ENCODE measurements at regions not wholly inside any gene's neighbourhood (a gene's known extent, or its start where the extent isn't known, plus 50 kb on each side); places are given as distances from the start of the nearest gene placed in this dataset.

DNA sequence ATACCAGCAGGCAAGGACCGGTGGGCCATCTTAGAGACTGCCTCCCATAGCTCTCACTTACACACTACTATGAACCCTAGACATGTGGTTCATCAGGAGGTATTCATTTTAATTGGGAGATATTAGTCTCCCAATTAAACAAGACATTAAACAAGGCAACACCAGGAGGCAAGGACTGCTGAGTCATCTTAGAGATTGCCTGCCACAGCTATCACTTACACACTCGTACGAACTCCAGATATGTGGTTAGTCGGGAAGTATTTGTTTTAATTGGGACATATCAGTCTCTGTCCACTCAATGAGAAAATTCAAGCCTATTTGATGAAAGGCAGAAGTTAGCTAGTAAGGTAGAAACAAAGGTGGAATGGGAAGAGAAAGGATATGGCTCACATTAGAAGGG is 343.9 kb downstream of the NFIB start:
- no peak for TF ChIP-seq POLR2A (IDR thresholded peaks at IDR 0.05)
- TF ChIP-seq, protein P1, sequence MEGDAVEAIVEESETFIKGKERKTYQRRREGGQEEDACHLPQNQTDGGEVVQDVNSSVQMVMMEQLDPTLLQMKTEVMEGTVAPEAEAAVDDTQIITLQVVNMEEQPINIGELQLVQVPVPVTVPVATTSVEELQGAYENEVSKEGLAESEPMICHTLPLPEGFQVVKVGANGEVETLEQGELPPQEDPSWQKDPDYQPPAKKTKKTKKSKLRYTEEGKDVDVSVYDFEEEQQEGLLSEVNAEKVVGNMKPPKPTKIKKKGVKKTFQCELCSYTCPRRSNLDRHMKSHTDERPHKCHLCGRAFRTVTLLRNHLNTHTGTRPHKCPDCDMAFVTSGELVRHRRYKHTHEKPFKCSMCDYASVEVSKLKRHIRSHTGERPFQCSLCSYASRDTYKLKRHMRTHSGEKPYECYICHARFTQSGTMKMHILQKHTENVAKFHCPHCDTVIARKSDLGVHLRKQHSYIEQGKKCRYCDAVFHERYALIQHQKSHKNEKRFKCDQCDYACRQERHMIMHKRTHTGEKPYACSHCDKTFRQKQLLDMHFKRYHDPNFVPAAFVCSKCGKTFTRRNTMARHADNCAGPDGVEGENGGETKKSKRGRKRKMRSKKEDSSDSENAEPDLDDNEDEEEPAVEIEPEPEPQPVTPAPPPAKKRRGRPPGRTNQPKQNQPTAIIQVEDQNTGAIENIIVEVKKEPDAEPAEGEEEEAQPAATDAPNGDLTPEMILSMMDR (IDR thresholded peaks at IDR 0.05), result no peak

All from thyroid gland (tissue), 4 donors.